ENCODE measurements at regions not wholly inside any gene's neighbourhood (a gene's known extent, or its start where the extent isn't known, plus 50 kb on each side); places are given as distances from the start of the nearest gene placed in this dataset.

GRCh38 chr16:86827521-86827920 lies 249.2 kb downstream of the FOXL1 start:
- H3K27me3 ChIP-seq (ENCODE audit: low read depth), result peaks cover 60% of the 10 kb centered on the region

GRCh38 chr16:86828202-86828601 lies 249.9 kb downstream of the FOXL1 start:
- Histone ChIP-seq H3K27ac (no peak overlapping the region), H3K27me3 (ENCODE audit: low read depth) (peaks cover 58% of the 10 kb centered on the region), H3K4me3 (no peak overlapping the region), H3K4me1 (no peaks in the 10 kb centered on the region), H3K9me3 (no peaks in the 10 kb centered on the region), H3K36me3 (no peaks in the 10 kb centered on the region)
- ATAC-seq (no peak), DNase-seq (no peak)
- TF ChIP-seq CTCF (IDR thresholded peaks at IDR 0.05), result no peak
- intact Hi-C loops (cut with DNase I), result no loop called here

More at GRCh38 chr16:86827521-86827920, 249.2 kb downstream of the FOXL1 start:
- Histone ChIP-seq H3K4me1 (no peaks in the 10 kb centered on the region), H3K9me3 (no peaks in the 10 kb centered on the region), H3K27ac (no peak overlapping the region), H3K4me3 (no peak overlapping the region), H3K36me3 (no peaks in the 10 kb centered on the region)
- TF ChIP-seq CTCF (IDR thresholded peaks at IDR 0.05), result no peak
- intact Hi-C loops (cut with DNase I), result no loop called here
- no peak for DNase-seq
- ATAC-seq, result no peak

- Histone ChIP-seq H3K4me3 (no peak overlapping the region), H3K27ac (no peak overlapping the region), H3K4me1 (no peaks in the 10 kb centered on the region), H3K36me3 (no peaks in the 10 kb centered on the region), H3K27me3 (ENCODE audit: low read depth) (peaks cover 57% of the 10 kb centered on the region), H3K9me3 (no peaks in the 10 kb centered on the region)
- intact Hi-C loops (cut with DNase I), result no loop called here
- TF ChIP-seq CTCF (IDR thresholded peaks at IDR 0.05), result no peak
- DNase-seq (no peak), ATAC-seq (no peak)
Observed at GRCh38 chr16:86828653-86829052, 250.3 kb downstream of the FOXL1 start.

GRCh38 chr16:86831366-86831765 lies 253.0 kb downstream of the FOXL1 start:
- no peaks in the 10 kb centered on the region for H3K9me3 ChIP-seq
- DNase-seq, result no peak

GRCh38 chr16:86833136-86833535 lies 254.8 kb downstream of the FOXL1 start:
- no peak for TF ChIP-seq CTCF (IDR thresholded peaks at IDR 0.05)
- DNase-seq (no peak), ATAC-seq (no peak)
- Histone ChIP-seq H3K36me3 (no peaks in the 10 kb centered on the region), H3K4me1 (no peaks in the 10 kb centered on the region), H3K27me3 (ENCODE audit: low read depth) (peaks cover 18% of the 10 kb centered on the region), H3K4me3 (no peak overlapping the region), H3K9me3 (no peaks in the 10 kb centered on the region), H3K27ac (no peak overlapping the region)
- intact Hi-C loops (cut with DNase I), result no loop called here

More at GRCh38 chr16:86831366-86831765, 253.0 kb downstream of the FOXL1 start:
- H3K27me3 ChIP-seq (ENCODE audit: low read depth), result peaks cover 33% of the 10 kb centered on the region
- H3K27ac ChIP-seq, result no peak overlapping the region
- H3K4me3 ChIP-seq, result no peak overlapping the region
- no peaks in the 10 kb centered on the region for H3K4me1 ChIP-seq
- H3K36me3 ChIP-seq, result no peaks in the 10 kb centered on the region
- no peak for ATAC-seq
- intact Hi-C loops (cut with DNase I), result no loop called here
- TF ChIP-seq CTCF (IDR thresholded peaks at IDR 0.05), result no peak
